HL-60 (cell line): ENCODE measurements at regions not wholly inside any gene's neighbourhood (a gene's known extent, or its start where the extent isn't known, plus 50 kb on each side); places are given as distances from the start of the nearest gene placed in this dataset.

Experiments
- DNase-seq, 2 experiments: peaks; one replicate each; pipeline ENCODE4 v3.0.0-alpha.2; 2010 to 2020; ENCODE audit warnings: low read depth in 1 of 2, low spot score in 1 of 2
- H3K27ac ChIP-seq: fragments of 250-450 bp; sonication (Bioruptor Pico); replicated peaks from 2 replicates; pipeline ENCODE4 v1.5.1; 2020; ENCODE audit warnings: mild to moderate bottlenecking, moderate library complexity
- H3K27me3 ChIP-seq: fragments of 250-450 bp; sonication (Bioruptor Pico); 2 replicates; pipeline ENCODE4 v1.5.1; 2021; ENCODE audit warnings: mild to moderate bottlenecking, moderate library complexity; ENCODE audit not compliant: insufficient read depth, poor library complexity, severe bottlenecking
- H3K4me3 ChIP-seq: replicated peaks from 2 replicates; pipeline ENCODE4 v1.5.1; 2011; ENCODE audit warnings: mild to moderate bottlenecking, control low read depth, low read length; ENCODE audit not compliant: insufficient read depth
- CTCF ChIP-seq: IDR thresholded peaks from one replicate; pipeline ENCODE4 v1.5.1; 2011; ENCODE audit warnings: low read length, control low read depth, inconsistent platforms; ENCODE audit not compliant: insufficient read depth
- GABPA ChIP-seq: IDR thresholded peaks from 2 replicates; pipeline ENCODE4 v1.6.1; 2012; ENCODE audit warnings: low read depth
- POLR2AphosphoS5 ChIP-seq: IDR thresholded peaks from 2 replicates; pipeline ENCODE4 v1.6.1; 2012; ENCODE audit warnings: low read depth
- REST ChIP-seq: IDR thresholded peaks from 2 replicates; pipeline ENCODE4 v1.6.1; 2012; ENCODE audit warnings: low read depth; ENCODE audit not compliant: insufficient replicate concordance
- SPI1 ChIP-seq: IDR thresholded peaks from 2 replicates; pipeline ENCODE4 v1.6.1; 2012; ENCODE audit warnings: low read depth, mild to moderate bottlenecking, borderline replicate concordance

GRCh38 chr6:37576336-37576737, 76.6 kb upstream of the CCDC167 start:
- no peak overlapping the region for H3K4me3 ChIP-seq
- no peak overlapping the region for H3K27ac ChIP-seq
- no peak for TF ChIP-seq CTCF
- TF ChIP-seq GABPA, result no peak
- no peak for TF ChIP-seq POLR2AphosphoS5
- no peak for TF ChIP-seq SPI1
- no peak for TF ChIP-seq REST
- no peaks in the 10 kb centered on the region for H3K27me3 ChIP-seq
- DNase-seq, result no peak

GRCh38 chr6:37575221-37575620, 75.5 kb upstream of the CCDC167 start:
- no peak for DNase-seq
- TF ChIP-seq POLR2AphosphoS5, result no peak
- TF ChIP-seq GABPA, result no peak
- no peak for TF ChIP-seq REST
- TF ChIP-seq CTCF, result no peak
- TF ChIP-seq SPI1, result no peak
- no peaks in the 10 kb centered on the region for H3K27me3 ChIP-seq

GRCh38 chr6:37572334-37572733, 72.6 kb upstream of the CCDC167 start:
- no peak overlapping the region for H3K27ac ChIP-seq
- TF ChIP-seq CTCF (no peak), SPI1 (no peak), REST (no peak)
- DNase-seq, result no peak
- peaks cover 4% of the 10 kb centered on the region for H3K27me3 ChIP-seq
- no peak overlapping the region for H3K4me3 ChIP-seq

More at GRCh38 chr6:37575221-37575620, 75.5 kb upstream of the CCDC167 start:
- Histone ChIP-seq H3K27ac (no peak overlapping the region), H3K4me3 (no peak overlapping the region)
